Neural crest cell (in vitro differentiated cells): ENCODE measurements at regions not wholly inside any gene's neighbourhood (a gene's known extent, or its start where the extent isn't known, plus 50 kb on each side); places are given as distances from the start of the nearest gene placed in this dataset.

Experiments used
- DNase-seq: peaks from one replicate; pipeline ENCODE4 v3.0.0; 2021; ENCODE audit warnings: low read depth, mixed read lengths, low spot score
- H3K27ac Mint-ChIP-seq: one replicate; pipeline ENCODE4 v1.8.0; 2021; ENCODE audit warnings: mild to moderate bottlenecking, mixed read lengths; ENCODE audit not compliant: unreplicated experiment
- H3K27me3 Mint-ChIP-seq: 2 replicates; pipeline ENCODE4 v1.8.0; 2021; ENCODE audit warnings: low read depth, mild to moderate bottlenecking, mixed read lengths
- H3K36me3 Mint-ChIP-seq: 2 replicates; pipeline ENCODE4 v1.8.0; 2021; ENCODE audit warnings: low read depth, mild to moderate bottlenecking, mixed read lengths
- H3K4me1 Mint-ChIP-seq: 2 replicates; pipeline ENCODE4 v1.8.0; 2021; ENCODE audit warnings: mixed read lengths
- H3K4me3 Mint-ChIP-seq: one replicate; pipeline ENCODE4 v1.8.0; 2021; ENCODE audit warnings: mild to moderate bottlenecking, mixed read lengths
- H3K9me3 Mint-ChIP-seq: 2 replicates; pipeline ENCODE4 v1.8.0; 2021; ENCODE audit warnings: mixed read lengths
- CTCF ChIP-seq: fragments of 200-600 bp; sonication (generic); conservative IDR thresholded peaks from 2 replicates; pipeline ENCODE4 v1.5.0; 2021; ENCODE audit warnings: antibody characterized with exemption, mild to moderate bottlenecking

DNA sequence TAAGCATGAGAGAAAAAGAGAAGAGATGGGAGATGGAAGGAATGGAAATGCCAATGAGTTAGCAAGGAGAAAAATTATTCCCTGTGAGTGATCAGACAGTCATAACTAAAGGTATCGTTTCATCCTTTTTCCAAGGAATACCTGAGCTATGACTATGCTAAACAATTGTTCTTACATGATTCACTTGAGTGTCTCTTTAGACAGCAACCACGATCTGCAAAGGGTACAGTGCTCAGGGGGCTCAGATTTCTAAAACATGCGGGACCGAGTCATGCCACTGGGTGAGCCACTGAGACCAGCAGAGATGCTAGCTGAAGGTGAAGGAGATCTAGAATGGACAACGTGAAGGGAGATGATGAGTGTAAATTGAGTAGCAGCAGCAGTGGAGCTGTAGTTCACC is 78.0 kb upstream of the CTTNBP2 start:
- Mint-ChIP-seq H3K36me3 (no peaks in the 10 kb centered on the region), H3K27me3 (no peaks in the 10 kb centered on the region), H3K9me3 (no peaks in the 10 kb centered on the region), H3K4me3 (no peak overlapping the region), H3K27ac (no peak overlapping the region), H3K4me1 (no peaks in the 10 kb centered on the region)
- no peak for TF ChIP-seq CTCF
- DNase-seq = no peak

- H3K27ac Mint-ChIP-seq = no peak overlapping the region
- no peaks in the 10 kb centered on the region for H3K4me1 Mint-ChIP-seq
- no peaks in the 10 kb centered on the region for H3K9me3 Mint-ChIP-seq
- DNase-seq = no peak
- H3K27me3 Mint-ChIP-seq = no peaks in the 10 kb centered on the region
- H3K36me3 Mint-ChIP-seq = no peaks in the 10 kb centered on the region
- H3K4me3 Mint-ChIP-seq = no peak overlapping the region
- no peak for TF ChIP-seq CTCF
Observed at GRCh38 chr7:117951691-117952280, 78.5 kb upstream of the CTTNBP2 start.

GRCh38 chr7:117955046-117955445 is 81.8 kb upstream of the CTTNBP2 start:
- H3K4me3 Mint-ChIP-seq = no peak overlapping the region
- H3K27me3 Mint-ChIP-seq = no peaks in the 10 kb centered on the region
- no peaks in the 10 kb centered on the region for H3K36me3 Mint-ChIP-seq
- no peak for TF ChIP-seq CTCF
- no peaks in the 10 kb centered on the region for H3K4me1 Mint-ChIP-seq
- DNase-seq = no peak
- H3K9me3 Mint-ChIP-seq = no peaks in the 10 kb centered on the region
- no peak overlapping the region for H3K27ac Mint-ChIP-seq

DNA sequence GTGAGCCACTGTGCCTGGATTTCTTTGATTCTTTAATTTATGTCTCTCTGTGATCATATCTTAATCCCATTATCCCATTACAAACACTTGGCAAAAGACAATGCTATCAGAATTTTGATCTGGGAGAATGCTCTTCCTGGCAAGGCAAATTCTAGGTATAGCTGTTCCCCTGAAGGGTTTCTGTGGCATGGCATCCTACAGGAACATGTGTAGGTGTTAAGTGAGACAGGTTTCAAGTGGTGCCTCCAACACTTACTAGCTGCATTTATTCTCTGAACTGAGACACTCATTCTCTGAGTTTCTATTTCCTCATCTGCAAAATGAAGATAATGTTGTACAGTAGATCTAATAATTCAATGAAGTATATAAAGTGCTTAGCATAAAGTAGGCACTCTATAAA is 87.1 kb upstream of the CTTNBP2 start:
- H3K9me3 Mint-ChIP-seq = no peaks in the 10 kb centered on the region
- H3K27ac Mint-ChIP-seq = no peak overlapping the region
- no peak for TF ChIP-seq CTCF
- H3K27me3 Mint-ChIP-seq = no peaks in the 10 kb centered on the region
- peaks cover 5% of the 10 kb centered on the region for H3K4me1 Mint-ChIP-seq
- H3K36me3 Mint-ChIP-seq = no peaks in the 10 kb centered on the region
- DNase-seq = no peak
- no peak overlapping the region for H3K4me3 Mint-ChIP-seq

- Mint-ChIP-seq H3K4me1 (peaks cover 5% of the 10 kb centered on the region), H3K27me3 (no peaks in the 10 kb centered on the region), H3K9me3 (no peaks in the 10 kb centered on the region), H3K27ac (no peak overlapping the region), H3K4me3 (no peak overlapping the region), H3K36me3 (no peaks in the 10 kb centered on the region)
- DNase-seq = no peak
- TF ChIP-seq CTCF = no peak
Observed at GRCh38 chr7:117961235-117961634, 88.0 kb upstream of the CTTNBP2 start.
